ENCODE measurements at regions not wholly inside any gene's neighbourhood (a gene's known extent, or its start where the extent isn't known, plus 50 kb on each side); places are given as distances from the start of the nearest gene placed in this dataset.

GRCh38 chr7:19437446-19437845 is 271.4 kb downstream of the POLR1F start:
- ATAC-seq (no peak), DNase-seq (no peak)
- Histone ChIP-seq H3K27ac (no peak overlapping the region), H3K9me3 (no peaks in the 10 kb centered on the region), H3K4me1 (no peaks in the 10 kb centered on the region), H3K27me3 (no peaks in the 10 kb centered on the region), H3K4me3 (no peak overlapping the region), H3K36me3 (no peaks in the 10 kb centered on the region)
- intact Hi-C loops (cut with DNase I): no loop called here
- no peak for TF ChIP-seq CTCF (IDR thresholded peaks at IDR 0.05)

- H3K4me1 ChIP-seq: no peaks in the 10 kb centered on the region
- H3K4me3 ChIP-seq: no peak overlapping the region
- TF ChIP-seq CTCF (IDR thresholded peaks at IDR 0.05): no peak
- no peaks in the 10 kb centered on the region for H3K9me3 ChIP-seq
- H3K27ac ChIP-seq: no peak overlapping the region
- no peak for ATAC-seq
- H3K27me3 ChIP-seq: no peaks in the 10 kb centered on the region
- intact Hi-C loops (cut with DNase I): no loop called here
- no peaks in the 10 kb centered on the region for H3K36me3 ChIP-seq
- DNase-seq: no peak
Measured at GRCh38 chr7:19427944-19428343, 280.9 kb downstream of the POLR1F start.

- H3K27ac ChIP-seq: no peak overlapping the region
- no peaks in the 10 kb centered on the region for H3K9me3 ChIP-seq
- DNase-seq (no peak), ATAC-seq (no peak)
- no peaks in the 10 kb centered on the region for H3K27me3 ChIP-seq
- TF ChIP-seq CTCF (IDR thresholded peaks at IDR 0.05): no peak
- H3K36me3 ChIP-seq: no peaks in the 10 kb centered on the region
- no peaks in the 10 kb centered on the region for H3K4me1 ChIP-seq
- no peak overlapping the region for H3K4me3 ChIP-seq
- intact Hi-C loops (cut with DNase I): no loop called here
Measured at GRCh38 chr7:19421861-19422260, 276.6 kb upstream of the FERD3L start.

GRCh38 chr7:19417231-19417630 is 272.0 kb upstream of the FERD3L start:
- no peaks in the 10 kb centered on the region for H3K9me3 ChIP-seq
- H3K27me3 ChIP-seq: no peaks in the 10 kb centered on the region
- no peak overlapping the region for H3K27ac ChIP-seq
- TF ChIP-seq CTCF (IDR thresholded peaks at IDR 0.05): no peak
- no peaks in the 10 kb centered on the region for H3K4me1 ChIP-seq
- no peak for DNase-seq
- ATAC-seq: no peak
- no peak overlapping the region for H3K4me3 ChIP-seq
- H3K36me3 ChIP-seq: no peaks in the 10 kb centered on the region
- intact Hi-C loops (cut with DNase I): no loop called here

- Histone ChIP-seq H3K4me3 (no peak overlapping the region), H3K4me1 (no peaks in the 10 kb centered on the region), H3K27me3 (no peaks in the 10 kb centered on the region), H3K36me3 (no peaks in the 10 kb centered on the region), H3K9me3 (no peaks in the 10 kb centered on the region), H3K27ac (no peak overlapping the region)
- DNase-seq (no peak), ATAC-seq (no peak)
- intact Hi-C loops (cut with DNase I): no loop called here
- no peak for TF ChIP-seq CTCF (IDR thresholded peaks at IDR 0.05)
Measured at GRCh38 chr7:19415123-19415522, 269.9 kb upstream of the FERD3L start.

Data from left lung (tissue), 4 donors.